K562 (cell line): ENCODE measurements at regions not wholly inside any gene's neighbourhood (a gene's known extent, or its start where the extent isn't known, plus 50 kb on each side); places are given as distances from the start of the nearest gene placed in this dataset.

ENCODE experiments used
- ATAC-seq: fragments of 200-7000 bp; cut with Tn5 transposase; 3 replicates; pipeline ENCODE4 v1.9.1; 2020; ENCODE audit warnings: moderate library complexity
- BruUV-seq: library from RNA; stranded (reverse); fragments of 400-500 nt; replicated peaks from 2 replicates; lab custom pipeline; 2021; lab: Mats Ljungman, UMichigan
- CTCF ChIA-PET: fragments of 300-600 bp; formaldehyde crosslinking; extraction: SDS; loops from one replicate; lab custom pipeline; 2021; ENCODE audit warnings: low intra/inter-chr PET ratio; lab: Yijun Ruan, JAX
- POLR2A ChIA-PET: fragments of 300-600, 350-650 bp; sonication (Branson Sonifier 250); formaldehyde crosslinking; extraction: SDS; loops from one replicate; lab custom pipeline; 2021; ENCODE audit warnings: antibody characterized with exemption, inconsistent platforms; lab: Yijun Ruan, JAX
- DNase-seq, 4 experiments: peaks; one replicate each; pipeline versions ENCODE4 v3.0.0 to v3.0.0-alpha.2; 2011 to 2018; ENCODE audit warnings: low spot score in 3 of 4, mixed read lengths in 3 of 4; ENCODE audit errors: extremely low read depth in 1 of 4
- FAIRE-seq: peaks from 2 replicates; lab custom pipeline; 2011; peaks lifted over from hg19 to GRCh38; lab: Jason Lieb, UNC
- H2AFZ ChIP-seq: 2 replicates; pipeline ENCODE4 v1.6.0; 2011; ENCODE audit warnings: low read depth, low read length, control low read depth, inconsistent platforms
- H3K27ac ChIP-seq: fragments of 200-600 bp; 3 replicates; pipeline ENCODE4 v1.8.0; 2011; ENCODE audit warnings: low read depth, mild to moderate bottlenecking, control low read depth, inconsistent platforms, low read length, moderate library complexity, mixed read lengths; ENCODE audit errors: extremely low read depth
- H3K27me3 ChIP-seq, 2 experiments: fragments of 300-600 bp in 1 of 2; 2 replicates in 1 of 2; 3 replicates in 1 of 2; pipeline versions ENCODE4 v1.6.0 to v1.8.0; 2011; ENCODE audit warnings: inconsistent platforms in 2 of 2, low read length in 2 of 2, mild to moderate bottlenecking in 1 of 2, mixed read lengths in 1 of 2, moderate library complexity in 1 of 2; ENCODE audit not compliant: control insufficient read depth in 2 of 2, insufficient read depth in 2 of 2
- H3K36me3 ChIP-seq: fragments of 300-600 bp; 3 replicates; pipeline ENCODE4 v1.8.0; 2011; ENCODE audit warnings: mild to moderate bottlenecking, low read length, inconsistent platforms; ENCODE audit not compliant: control insufficient read depth, insufficient read depth
- H3K4me1 ChIP-seq, 2 experiments: fragments of 200-600 bp in 1 of 2; replicated peaks in 1 of 2; 2 replicates in 1 of 2; 3 replicates in 1 of 2; pipeline versions ENCODE4 v1.5.1 to v1.8.0; 2011; ENCODE audit warnings: inconsistent platforms in 2 of 2, low read length in 2 of 2, mild to moderate bottlenecking in 1 of 2, mixed read lengths in 1 of 2, moderate library complexity in 1 of 2; ENCODE audit not compliant: control insufficient read depth in 2 of 2, insufficient read depth in 2 of 2
- H3K4me2 ChIP-seq: 2 replicates; pipeline ENCODE4 v1.6.1; 2011; ENCODE audit warnings: low read length, control low read depth, inconsistent platforms, mixed read lengths; ENCODE audit not compliant: insufficient read depth
- H3K4me3 ChIP-seq: fragments of 200-600 bp; sonication (generic), shearing (Covaris generic); 2 replicates; pipeline ENCODE4 v1.5.1; 2016; ENCODE audit warnings: control low read depth, inconsistent platforms
- H3K79me2 ChIP-seq: fragments of 200-600 bp; 3 replicates; pipeline ENCODE4 v1.8.0; 2011; ENCODE audit warnings: low read length, inconsistent platforms; ENCODE audit not compliant: control insufficient read depth, insufficient read depth
- H3K9ac ChIP-seq, 2 experiments: 2 replicates each; pipeline versions ENCODE4 v1.6.0 to v1.6.1; 2011; ENCODE audit warnings: low read depth in 2 of 2, low read length in 2 of 2, control low read depth in 1 of 2, inconsistent platforms in 1 of 2, mild to moderate bottlenecking in 1 of 2, mixed read lengths in 1 of 2; ENCODE audit not compliant: insufficient read depth in 1 of 2
- H3K9me1 ChIP-seq: one replicate; pipeline ENCODE4 v1.6.0; 2011; ENCODE audit warnings: inconsistent platforms, mild to moderate bottlenecking, low read length, moderate library complexity; ENCODE audit not compliant: control insufficient read depth, insufficient read depth
- H3K9me3 ChIP-seq: replicated peaks from 2 replicates; pipeline ENCODE4 v1.5.1; 2011; ENCODE audit warnings: low read depth, low read length, inconsistent platforms; ENCODE audit not compliant: control insufficient read depth, insufficient read depth
- H4K20me1 ChIP-seq: replicated peaks from 2 replicates; pipeline ENCODE4 v1.6.1; 2011; ENCODE audit warnings: low read length, inconsistent platforms, mixed read lengths; ENCODE audit not compliant: control insufficient read depth, insufficient read depth
- ADNP ChIP-seq: fragments of 200-800 bp; sonication (Bioruptor generic); IDR thresholded peaks from 2 replicates; pipeline ENCODE4 v1.6.1; 2016; ENCODE audit warnings: missing genetic modification characterization, missing compliant biosample characterization
- BHLHE40 ChIP-seq: IDR thresholded peaks from 2 replicates; pipeline ENCODE4 v1.6.1; 2011; ENCODE audit warnings: low read length, improper control_type of control experiment
- BMI1 ChIP-seq: fragments of 150-350 bp; IDR thresholded peaks from 2 replicates; pipeline ENCODE4 v1.6.1; 2014; ENCODE audit warnings: low read length
- CBFA2T3 ChIP-seq: fragments of 450-650 bp; IDR thresholded peaks from 2 replicates; pipeline ENCODE4 v1.6.1; 2017
- CGGBP1 ChIP-seq: fragments of 250-450 bp; sonication (Bioruptor Pico); IDR thresholded peaks from 2 replicates; pipeline ENCODE4 v1.9.0; 2021; ENCODE audit warnings: mild to moderate bottlenecking
- CTCF ChIP-seq, 3 experiments: IDR thresholded peaks in 2 of 3; conservative IDR thresholded peaks in 1 of 3; 2 replicates each; pipeline ENCODE4 v1.5.1; 2011 to 2012; ENCODE audit warnings: low read length in 3 of 3, mild to moderate bottlenecking in 3 of 3, control low read depth in 2 of 3, improper control_type of control experiment in 1 of 3, inconsistent platforms in 1 of 3, low read depth in 1 of 3, mixed read lengths in 1 of 3, moderate library complexity in 1 of 3; ENCODE audit not compliant: insufficient read depth in 2 of 3
- HMG20A ChIP-seq: fragments of 450-650 bp; formaldehyde crosslinking; conservative IDR thresholded peaks from 2 replicates; pipeline ENCODE4 v1.4.0; 2020; ENCODE audit warnings: mild to moderate bottlenecking, mixed read lengths
- NELFE ChIP-seq: IDR thresholded peaks from 2 replicates; pipeline ENCODE4 v1.6.1; 2011; ENCODE audit warnings: mild to moderate bottlenecking; ENCODE audit not compliant: insufficient read depth, insufficient read length
- POLR2B ChIP-seq: fragments of 450-650 bp; IDR thresholded peaks from 2 replicates; pipeline ENCODE4 v1.6.1; 2018; ENCODE audit warnings: low read depth; ENCODE audit not compliant: partially characterized antibody
- POU5F1 ChIP-seq: fragments of 150-350 bp; IDR thresholded peaks from 2 replicates; pipeline ENCODE4 v1.6.1; 2014; ENCODE audit warnings: borderline replicate concordance, low read length, low read depth, mild to moderate bottlenecking; ENCODE audit not compliant: partially characterized antibody
- TSC22D4 ChIP-seq: fragments of 450-650 bp; IDR thresholded peaks from 2 replicates; pipeline ENCODE4 v1.6.1; 2016; ENCODE audit warnings: missing genetic modification characterization, missing biosample characterization, control low read depth
- WGBS: fragments of 100-300 bp; shearing (Covaris generic); methylation state at CpG from one replicate; pipeline ENCODE4 v1.1.6; 2016; ENCODE audit warnings: low coverage, mixed read lengths; ENCODE audit not compliant: insufficient coverage; ENCODE audit errors: missing lambda C conversion rate; 5-methylcytosine and 5-hydroxymethylcytosine counted together
- in situ Hi-C: fragments of 300-500 bp; cut with MboI; formaldehyde crosslinking; loops from 4 replicates; pipeline ENCODE4 v1.15.0; 2018; ENCODE audit warnings: inconsistent platforms, mixed read lengths
- intact Hi-C: fragments of 100-400 bp; cut with micrococcal nuclease; formaldehyde crosslinking; loops from 2 replicates; pipeline ENCODE4 v1.14.2; 2022

- BruUV-seq = no TSS peak
- no peak for DNase-seq
- POLR2A ChIA-PET = interaction anchor here (0.6 kb wide), 1 partner anchor 32 kb away, joined by 3 read pairs; no protein-coding TSS in a partner anchor
- TF ChIP-seq TSC22D4 (no peak), CGGBP1 (CRISPR knock-in tag) (no peak), HMG20A (CRISPR knock-in tag) (no peak), BMI1 (no peak), CBFA2T3 (no peak), CTCF (IDR thresholded peaks at IDR 0.05 in 2 of 3, conservative IDR thresholded peaks at IDR 0.05 in 1 of 3; ENCODE audit: insufficient read depth in 2 of 3, low read depth in 1 of 3, low read length in 3 of 3) (no peak), BHLHE40 (no peak), NELFE (no peak), POU5F1 (no peak), POLR2B (no peak), ADNP (tag) (no peak)
- intact Hi-C loops (no loop called here), in situ Hi-C loops (no loop called here)
- Histone ChIP-seq H3K4me2 (no peak overlapping the region), H3K4me1 (no peaks in the 10 kb centered on the region; a peak in 1 of 5 replicates), H3K27ac (no peak overlapping the region), H3K9ac (no peak overlapping the region), H4K20me1 (no peaks in the 10 kb centered on the region), H3K4me3 (no peak overlapping the region), H3K9me1 (no peaks in the 10 kb centered on the region), H2AFZ (no peak overlapping the region), H3K36me3 (no peaks in the 10 kb centered on the region), H3K27me3 (peaks cover 0 to 13% of the 10 kb centered on the region in 2 experiments; a peak in 3 of 5 replicates), H3K79me2 (no peaks in the 10 kb centered on the region), H3K9me3 (no peaks in the 10 kb centered on the region; the same call in 1 of the 2 replicates)
- CTCF ChIA-PET = no interaction called here
- ATAC-seq = no peak
- FAIRE-seq = no peak
- WGBS = 6% methylated on average over 2 of the region's 4 CpGs
Measured at GRCh38 chr9:88828492-88828974, 162.7 kb upstream of the S1PR3 start.
